OCI-LY1 (cell line): ENCODE measurements at regions not wholly inside any gene's neighbourhood (a gene's known extent, or its start where the extent isn't known, plus 50 kb on each side); places are given as distances from the start of the nearest gene placed in this dataset.

Experiments
- CTCF ChIP-seq: fragments of 200-600 bp; sonication (generic), shearing (Covaris generic); IDR thresholded peaks from 2 replicates; pipeline ENCODE4 v1.5.1; 2017; ENCODE audit warnings: mild to moderate bottlenecking, antibody characterized with exemption, low read length, moderate library complexity, mixed read lengths
- EZH2 ChIP-seq: fragments of 200-600 bp; sonication (generic), shearing (Covaris generic); IDR thresholded peaks from 2 replicates; pipeline ENCODE4 v1.8.0; 2017; ENCODE audit warnings: borderline replicate concordance, mixed run types, mild to moderate bottlenecking, antibody characterized with exemption, low read length, moderate library complexity, mixed read lengths

GRCh38 chr6:128822271-128822670, 60.7 kb upstream of the LAMA2 start:
- TF ChIP-seq CTCF, result no peak
- no peak for TF ChIP-seq EZH2
